B cell (primary cell): ENCODE measurements at regions not wholly inside any gene's neighbourhood (a gene's known extent, or its start where the extent isn't known, plus 50 kb on each side); places are given as distances from the start of the nearest gene placed in this dataset.

ENCODE experiments used
- ATAC-seq: fragments of 200-7000 bp; cut with Tn5 transposase; one replicate; pipeline ENCODE4 v1.10.0; 2021; ENCODE audit warnings: low read depth, mild to moderate bottlenecking, moderate number of reproducible peaks, moderate library complexity
- CTCF ChIA-PET: fragments of 350-600 bp; sonication (Branson Sonifier 250); formaldehyde crosslinking; loops from one replicate; lab custom pipeline; 2021; ENCODE audit warnings: antibody characterized with exemption, inconsistent platforms; lab: Charles Lee
- POLR2A ChIA-PET: fragments of 350-600 bp; sonication (Branson Sonifier 250); formaldehyde crosslinking; loops from one replicate; lab custom pipeline; 2021; ENCODE audit warnings: antibody characterized with exemption; lab: Charles Lee
- DNase-seq: peaks from one replicate; pipeline ENCODE4 v3.0.0; 2013
- H2AFZ ChIP-seq: 2 replicates; pipeline ENCODE4 v1.6.1; 2012; ENCODE audit warnings: mild to moderate bottlenecking, low read depth, low read length; ENCODE audit not compliant: insufficient read depth, poor library complexity, severe bottlenecking
- H3K27ac ChIP-seq, 2 donors: 1 replicate in 1 of 2; 2 replicates in 1 of 2; pipeline ENCODE4 v1.5.1; 2012 to 2013; ENCODE audit warnings: low read length in 2 of 2, mild to moderate bottlenecking in 2 of 2, moderate library complexity in 1 of 2
- H3K27me3 ChIP-seq, 4 experiments: fragments of 200-600 bp in 1 of 4; sonication (generic) in 1 of 4; replicated peaks in 1 of 4; 1 replicate in 2 of 4; 2 replicates in 2 of 4; pipeline versions ENCODE4 v1.6.1 to v1.7.0; 2013 to 2016; ENCODE audit warnings: low read length in 3 of 4, mild to moderate bottlenecking in 2 of 4, mixed read lengths in 1 of 4, moderate library complexity in 1 of 4; ENCODE audit not compliant: insufficient read depth in 4 of 4, control insufficient read depth in 3 of 4; ENCODE audit errors: control extremely low read depth in 1 of 4
- H3K36me3 ChIP-seq, 2 experiments: replicated peaks in 1 of 2; 1 replicate in 1 of 2; 2 replicates in 1 of 2; pipeline versions ENCODE4 v1.6.1 to v1.7.1; 2013; ENCODE audit warnings: low read length in 1 of 2; ENCODE audit not compliant: insufficient read depth in 2 of 2, control insufficient read depth in 1 of 2; ENCODE audit errors: control extremely low read depth in 1 of 2, extremely low read depth in 1 of 2
- H3K4me1 ChIP-seq, 2 donors: fragments of 200-600 bp in 1 of 2; sonication (generic) in 1 of 2; 1 replicate in 1 of 2; 2 replicates in 1 of 2; pipeline versions ENCODE4 v1.5.1 to v1.6.1; 2013 to 2017; ENCODE audit warnings: low read length in 2 of 2; ENCODE audit not compliant: control insufficient read depth in 2 of 2, insufficient read depth in 2 of 2
- H3K4me2 ChIP-seq: replicated peaks from 2 replicates; pipeline ENCODE3; 2012; ENCODE audit warnings: mild to moderate bottlenecking, low read depth, low read length; ENCODE audit not compliant: poor library complexity, severe bottlenecking
- H3K4me3 ChIP-seq, 5 experiments: fragments of 200-600 bp in 1 of 5; sonication (generic) in 1 of 5; 1 replicate in 3 of 5; 2 replicates in 2 of 5; pipeline versions ENCODE4 v1.5.1 to v1.7.0; 2011 to 2016; ENCODE audit warnings: low read length in 4 of 5, mild to moderate bottlenecking in 4 of 5, low read depth in 2 of 5, control low read depth in 1 of 5, moderate library complexity in 1 of 5; ENCODE audit not compliant: insufficient read depth in 1 of 5; ENCODE audit errors: control extremely low read depth in 1 of 5, extremely low read depth in 1 of 5
- H3K79me2 ChIP-seq: fragments of 200-600 bp; sonication (generic); one replicate; pipeline ENCODE4 v1.6.0; 2016; ENCODE audit warnings: low read length; ENCODE audit not compliant: control insufficient read depth, insufficient read depth
- H3K9ac ChIP-seq: fragments of 200-600 bp; sonication (generic); 2 replicates; pipeline ENCODE4 v1.6.1; 2017; ENCODE audit warnings: mild to moderate bottlenecking, low read length, moderate library complexity
- H3K9me3 ChIP-seq, 3 donors: one replicate each; pipeline versions ENCODE4 v1.6.1 to v1.7.1; 2013; ENCODE audit warnings: low read length in 2 of 3; ENCODE audit not compliant: control insufficient read depth in 2 of 3, insufficient read depth in 1 of 3; ENCODE audit errors: control extremely low read depth in 1 of 3
- H4K20me1 ChIP-seq: 2 replicates; pipeline ENCODE4 v1.6.0; 2012; ENCODE audit warnings: mild to moderate bottlenecking, low read length; ENCODE audit not compliant: insufficient read depth, control insufficient read depth, poor library complexity, severe bottlenecking
- H3K27ac Mint-ChIP-seq: one replicate; pipeline ENCODE4 v1.8.0; 2021; ENCODE audit warnings: mixed read lengths
- H3K27me3 Mint-ChIP-seq: one replicate; pipeline ENCODE4 v1.8.0; 2021; ENCODE audit warnings: mixed read lengths
- H3K4me1 Mint-ChIP-seq: one replicate; pipeline ENCODE4 v1.8.0; 2021; ENCODE audit warnings: mixed read lengths
- H3K4me3 Mint-ChIP-seq: one replicate; pipeline ENCODE4 v1.8.0; 2021; ENCODE audit warnings: mixed read lengths
- H3K9me3 Mint-ChIP-seq: one replicate; pipeline ENCODE4 v1.8.0; 2022; ENCODE audit warnings: mixed read lengths; ENCODE audit not compliant: insufficient read depth
- EZH2 ChIP-seq: IDR thresholded peaks from 2 replicates; pipeline ENCODE4 v1.6.1; 2012; ENCODE audit warnings: borderline replicate concordance, low read depth, mild to moderate bottlenecking, moderate library complexity, low read length; ENCODE audit not compliant: insufficient read depth, poor library complexity, severe bottlenecking
- WGBS: methylation state at CpG from one replicate; pipeline ENCODE4 v1.1.5; 2013; ENCODE audit warnings: missing lambda C conversion rate; ENCODE audit not compliant: insufficient coverage; 5-methylcytosine and 5-hydroxymethylcytosine counted together
- intact Hi-C: fragments of 100-400 bp; cut with micrococcal nuclease; formaldehyde crosslinking; loops from one replicate; pipeline ENCODE4 v1.10.0; 2022
- TF ChIP-seq, protein P1 (sequence below): fragments of 200-600 bp; IDR thresholded peaks from one replicate; pipeline ENCODE4 v1.8.0; 2022; ENCODE audit warnings: antibody characterized with exemption, mild to moderate bottlenecking

DNA sequence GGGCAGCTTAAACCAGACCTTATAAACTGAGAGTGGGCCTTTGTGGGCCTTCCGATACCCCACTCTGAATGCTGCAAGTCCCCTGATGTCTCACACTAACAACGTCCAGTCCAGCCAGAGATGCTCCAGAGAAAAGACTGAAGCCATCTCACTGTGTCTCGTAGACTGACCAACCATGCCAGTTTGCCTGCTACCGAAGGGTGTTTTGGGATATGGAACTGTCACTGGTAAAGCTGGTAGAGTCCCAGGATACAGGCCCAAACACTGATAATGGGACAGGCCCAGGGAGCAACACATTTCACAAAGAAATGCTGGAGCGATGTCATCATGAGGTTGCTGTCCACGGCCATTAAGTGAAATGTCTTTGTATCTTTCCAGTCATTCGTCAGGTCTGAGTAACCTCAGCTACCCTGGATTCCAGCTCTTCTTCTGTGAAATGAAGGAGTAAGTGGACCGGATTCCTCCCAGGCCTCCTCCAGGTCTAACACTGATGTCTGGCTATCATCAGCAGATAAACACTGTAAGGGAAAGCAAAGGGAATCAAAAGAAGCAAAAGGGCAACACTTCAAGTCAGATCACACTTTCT lies 81.6 kb downstream of the SLC5A7 start:
- Histone ChIP-seq H3K4me2 (no peak overlapping the region), H3K27ac (no peak overlapping the region), H3K9ac (no peak overlapping the region), H2AFZ (no peak overlapping the region), H4K20me1 (no peaks in the 10 kb centered on the region), H3K79me2 (no peaks in the 10 kb centered on the region), H3K9me3 (peaks cover 0 to 3% (median 0%) of the 10 kb centered on the region in 3 donors), H3K4me1 (no peaks in the 10 kb centered on the region), H3K27me3 (no peaks in the 10 kb centered on the region), H3K4me3 (no peak overlapping the region), H3K36me3 (no peaks in the 10 kb centered on the region)
- no peak for TF ChIP-seq EZH2
- TF ChIP-seq, protein P1, sequence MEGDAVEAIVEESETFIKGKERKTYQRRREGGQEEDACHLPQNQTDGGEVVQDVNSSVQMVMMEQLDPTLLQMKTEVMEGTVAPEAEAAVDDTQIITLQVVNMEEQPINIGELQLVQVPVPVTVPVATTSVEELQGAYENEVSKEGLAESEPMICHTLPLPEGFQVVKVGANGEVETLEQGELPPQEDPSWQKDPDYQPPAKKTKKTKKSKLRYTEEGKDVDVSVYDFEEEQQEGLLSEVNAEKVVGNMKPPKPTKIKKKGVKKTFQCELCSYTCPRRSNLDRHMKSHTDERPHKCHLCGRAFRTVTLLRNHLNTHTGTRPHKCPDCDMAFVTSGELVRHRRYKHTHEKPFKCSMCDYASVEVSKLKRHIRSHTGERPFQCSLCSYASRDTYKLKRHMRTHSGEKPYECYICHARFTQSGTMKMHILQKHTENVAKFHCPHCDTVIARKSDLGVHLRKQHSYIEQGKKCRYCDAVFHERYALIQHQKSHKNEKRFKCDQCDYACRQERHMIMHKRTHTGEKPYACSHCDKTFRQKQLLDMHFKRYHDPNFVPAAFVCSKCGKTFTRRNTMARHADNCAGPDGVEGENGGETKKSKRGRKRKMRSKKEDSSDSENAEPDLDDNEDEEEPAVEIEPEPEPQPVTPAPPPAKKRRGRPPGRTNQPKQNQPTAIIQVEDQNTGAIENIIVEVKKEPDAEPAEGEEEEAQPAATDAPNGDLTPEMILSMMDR: no peak
- WGBS: 91% methylated on average over 7 of the region's 8 CpGs
- Mint-ChIP-seq H3K4me1 (no peaks in the 10 kb centered on the region), H3K9me3 (peaks cover 3% of the 10 kb centered on the region), H3K4me3 (no peak overlapping the region), H3K27ac (no peak overlapping the region), H3K27me3 (no peaks in the 10 kb centered on the region)
- intact Hi-C loops: no loop called here
- DNase-seq (no peak), ATAC-seq (no peak)
- ChIA-PET CTCF (no interaction called here), POLR2A (no interaction called here)

DNA sequence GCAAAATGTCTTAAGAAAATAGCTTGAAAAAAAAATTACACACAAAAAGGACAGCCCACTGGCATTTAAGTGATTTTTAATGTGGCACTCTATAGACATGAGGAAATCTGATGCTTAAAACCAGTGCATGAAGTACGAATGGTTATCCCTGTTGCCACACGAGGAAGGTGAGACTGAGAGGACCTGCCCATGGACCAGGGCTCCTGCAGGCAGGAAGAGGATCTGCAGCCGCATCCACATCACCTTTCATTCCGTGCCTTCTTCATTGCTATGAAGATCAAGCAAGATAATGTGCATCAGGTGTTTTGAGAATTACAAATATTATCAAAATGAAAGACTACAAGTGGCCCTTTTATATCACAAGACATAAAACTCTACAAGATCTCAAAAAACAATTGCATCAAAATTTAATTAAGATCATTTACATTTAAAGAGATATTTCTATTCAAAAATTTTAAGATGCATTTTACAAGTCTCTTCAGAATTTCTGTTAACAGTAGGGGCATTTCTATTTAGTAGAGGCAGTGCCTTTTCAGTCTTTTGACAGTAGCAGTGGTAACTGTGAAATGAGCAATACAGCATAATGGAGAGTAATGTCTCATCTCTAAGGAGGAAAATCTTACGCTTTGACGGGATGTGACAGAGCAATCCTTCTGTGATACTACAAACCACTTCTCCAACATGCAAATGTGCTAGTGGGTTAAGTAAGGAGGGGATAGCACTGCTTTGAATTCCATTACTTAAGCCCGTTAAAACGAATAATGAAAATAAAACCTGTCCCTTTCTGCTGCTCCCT lies 83.4 kb downstream of the SLC5A7 start:
- ChIA-PET POLR2A (no interaction called here), CTCF (no interaction called here)
- H3K4me3 Mint-ChIP-seq: no peak overlapping the region
- DNase-seq (no peak), ATAC-seq (no peak)
- Histone ChIP-seq H2AFZ (no peak overlapping the region), H3K36me3 (no peaks in the 10 kb centered on the region), H3K9me3 (peaks cover 0 to 3% (median 0%) of the 10 kb centered on the region in 3 donors), H3K27me3 (no peaks in the 10 kb centered on the region), H3K4me2 (no peak overlapping the region), H4K20me1 (no peaks in the 10 kb centered on the region), H3K4me3 (no peak overlapping the region), H3K79me2 (no peaks in the 10 kb centered on the region), H3K4me1 (no peaks in the 10 kb centered on the region), H3K27ac (no peak overlapping the region), H3K9ac (no peak overlapping the region)
- intact Hi-C loops: no loop called here
- no peaks in the 10 kb centered on the region for H3K9me3 Mint-ChIP-seq
- H3K4me1 Mint-ChIP-seq: no peaks in the 10 kb centered on the region
- no peak overlapping the region for H3K27ac Mint-ChIP-seq
- TF ChIP-seq, protein P1: no peak
- TF ChIP-seq EZH2: no peak
- no peaks in the 10 kb centered on the region for H3K27me3 Mint-ChIP-seq
- 84% methylated on average over 2 of the region's 8 CpGs for WGBS
